HFFc6 (cell line): ENCODE measurements at regions not wholly inside any gene's neighbourhood (a gene's known extent, or its start where the extent isn't known, plus 50 kb on each side); places are given as distances from the start of the nearest gene placed in this dataset.
A peak's percentile ranks its signal among the peaks of the same experiment; 100 is the strongest.

ENCODE experiments used
- DNase-seq: peaks from one replicate; pipeline ENCODE4 v3.0.0-alpha.2; 2018
- H3K27ac Mint-ChIP-seq: 2 replicates; pipeline ENCODE4 v1.8.0; 2020; ENCODE audit warnings: mild to moderate bottlenecking, mixed read lengths
- H3K27me3 Mint-ChIP-seq: 2 replicates; pipeline ENCODE4 v1.8.0; 2021; ENCODE audit warnings: mild to moderate bottlenecking, moderate library complexity, mixed read lengths; ENCODE audit not compliant: insufficient read depth
- H3K36me3 Mint-ChIP-seq: 2 replicates; pipeline ENCODE4 v1.8.0; 2021; ENCODE audit warnings: low read depth, mixed read lengths
- H3K4me1 Mint-ChIP-seq: 2 replicates; pipeline ENCODE4 v1.8.0; 2020; ENCODE audit warnings: low read depth, mixed read lengths
- H3K4me3 Mint-ChIP-seq: 2 replicates; pipeline ENCODE4 v1.8.0; 2020; ENCODE audit warnings: mild to moderate bottlenecking, moderate library complexity, mixed read lengths
- H3K9me3 Mint-ChIP-seq: 2 replicates; pipeline ENCODE4 v1.8.0; 2020; ENCODE audit warnings: mild to moderate bottlenecking, mixed read lengths
- CTCF ChIP-seq: fragments of 200-600 bp; sonication (generic); IDR thresholded peaks from 2 replicates; pipeline ENCODE4 v1.5.0; 2021; ENCODE audit warnings: antibody characterized with exemption, mild to moderate bottlenecking

- Mint-ChIP-seq H3K4me1 (peaks cover 17% of the 10 kb centered on the region), H3K27ac (no peak overlapping the region), H3K9me3 (no peaks in the 10 kb centered on the region), H3K4me3 (no peak overlapping the region), H3K36me3 (no peaks in the 10 kb centered on the region), H3K27me3 (peaks cover 5% of the 10 kb centered on the region)
- no peak for DNase-seq
- TF ChIP-seq CTCF: no peak
These were observed 221.2 kb downstream of the TPBG start for GRCh38 chr6:82584856-82585255.

GRCh38 chr6:82588020-82588419 is 224.4 kb downstream of the TPBG start:
- TF ChIP-seq CTCF: peak; percentile 31; the same call in 1 of the 2 replicates
- H3K27me3 Mint-ChIP-seq: peaks cover 5% of the 10 kb centered on the region
- H3K4me3 Mint-ChIP-seq: no peak overlapping the region
- H3K4me1 Mint-ChIP-seq: peaks cover 27% of the 10 kb centered on the region
- no peaks in the 10 kb centered on the region for H3K36me3 Mint-ChIP-seq
- H3K9me3 Mint-ChIP-seq: no peaks in the 10 kb centered on the region
- no peak overlapping the region for H3K27ac Mint-ChIP-seq
- no peak for DNase-seq

GRCh38 chr6:82588859-82589412 is 225.3 kb downstream of the TPBG start:
- Mint-ChIP-seq H3K36me3 (no peaks in the 10 kb centered on the region), H3K4me3 (no peak overlapping the region), H3K27ac (no peak overlapping the region), H3K27me3 (peaks cover 4% of the 10 kb centered on the region), H3K4me1 (peaks cover 27% of the 10 kb centered on the region), H3K9me3 (no peaks in the 10 kb centered on the region)
- no peak for DNase-seq
- no peak for TF ChIP-seq CTCF

- Mint-ChIP-seq H3K9me3 (no peaks in the 10 kb centered on the region), H3K27ac (no peak overlapping the region), H3K36me3 (no peaks in the 10 kb centered on the region), H3K4me3 (no peak overlapping the region; the same call in 1 of the 2 replicates), H3K27me3 (no peaks in the 10 kb centered on the region; the same call in none of the 2 replicates), H3K4me1 (peaks cover 27% of the 10 kb centered on the region)
- TF ChIP-seq CTCF: peak; percentile 65; the same call in 1 of the 2 replicates
- peak; percentile 91 for DNase-seq
These were observed 226.0 kb downstream of the TPBG start for GRCh38 chr6:82589509-82590206.

- TF ChIP-seq CTCF: no peak
- Mint-ChIP-seq H3K4me3 (no peak overlapping the region), H3K4me1 (no peaks in the 10 kb centered on the region), H3K27ac (no peak overlapping the region), H3K9me3 (no peaks in the 10 kb centered on the region), H3K27me3 (peaks cover 8% of the 10 kb centered on the region; the same call in 1 of the 2 replicates), H3K36me3 (no peaks in the 10 kb centered on the region)
- no peak for DNase-seq
These were observed 233.6 kb downstream of the TPBG start for GRCh38 chr6:82597201-82597600.
